Anterior cingulate cortex (tissue), 58 donors: ENCODE measurements at regions not wholly inside any gene's neighbourhood (a gene's known extent, or its start where the extent isn't known, plus 50 kb on each side); places are given as distances from the start of the nearest gene placed in this dataset.
"Not testable (repeated sequence)": the region's sequence is repeated elsewhere in the genome, so short reads cannot be mapped to it uniquely, and the experiment has no call there.

ENCODE experiments used
- DNase-seq, 58 donors: peaks; one replicate each; lab custom pipeline; 2025; lab: John Stamatoyannopoulos, UW

GRCh38 chr1:120241868-120242267, 65.5 kb upstream of the SEC22B start:
- not testable (repeated sequence) for DNase-seq

- not testable (repeated sequence) for DNase-seq
Observed at GRCh38 chr1:120240181-120240580, 63.9 kb upstream of the SEC22B start.

- not testable (repeated sequence) for DNase-seq
Observed at GRCh38 chr1:120239351-120239750, 63.0 kb upstream of the SEC22B start.

- DNase-seq = not testable (repeated sequence)
Observed at GRCh38 chr1:120238867-120239266, 62.5 kb upstream of the SEC22B start.

- not testable (repeated sequence) for DNase-seq
Observed at GRCh38 chr1:120233661-120234018, 57.3 kb upstream of the SEC22B start.

GRCh38 chr1:120232834-120233660, 56.7 kb upstream of the SEC22B start:
- not testable (repeated sequence) for DNase-seq

GRCh38 chr1:120229835-120230234, 53.5 kb upstream of the SEC22B start:
- DNase-seq = not testable (repeated sequence)
